NOMO-1 (cell line): ENCODE measurements at regions not wholly inside any gene's neighbourhood (a gene's known extent, or its start where the extent isn't known, plus 50 kb on each side); places are given as distances from the start of the nearest gene placed in this dataset.
"Not testable (repeated sequence)": the region's sequence is repeated elsewhere in the genome, so short reads cannot be mapped to it uniquely, and the experiment has no call there.

Experiments used
- DNase-seq, 2 experiments: peaks; one replicate each; lab custom pipeline; 2025; ENCODE audit not compliant: unreplicated experiment in 2 of 2; lab: John Stamatoyannopoulos, UW

GRCh38 chr5:109580225-109580624, 109.5 kb upstream of the MAN2A1 start:
- DNase-seq, result no peak

GRCh38 chr5:109575506-109575905, 114.2 kb upstream of the MAN2A1 start:
- no peak for DNase-seq

GRCh38 chr5:109574985-109575384, 114.7 kb upstream of the MAN2A1 start:
- no peak for DNase-seq

DNA sequence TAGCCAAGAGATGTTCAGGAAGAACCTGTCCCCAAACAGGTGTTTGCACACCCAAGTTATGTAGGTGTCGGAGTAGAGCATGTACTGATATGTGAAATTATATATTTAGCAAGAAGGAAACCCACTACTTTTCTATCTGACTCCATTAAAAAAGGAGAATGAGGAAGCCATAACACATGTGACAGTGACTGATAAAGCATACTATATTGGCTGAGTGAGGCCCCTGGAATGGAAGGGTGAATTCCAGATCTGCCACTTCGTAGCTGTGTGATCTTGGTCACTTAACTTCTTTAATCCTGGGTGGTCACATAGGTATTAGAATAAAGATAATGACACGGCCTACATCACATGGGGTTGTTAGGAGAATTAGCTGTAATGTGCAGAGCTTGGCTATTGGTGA, 116.0 kb upstream of the MAN2A1 start:
- no peak for DNase-seq

- no peak for DNase-seq
Observed at GRCh38 chr5:109573256-109573655, 116.5 kb upstream of the MAN2A1 start.

DNA sequence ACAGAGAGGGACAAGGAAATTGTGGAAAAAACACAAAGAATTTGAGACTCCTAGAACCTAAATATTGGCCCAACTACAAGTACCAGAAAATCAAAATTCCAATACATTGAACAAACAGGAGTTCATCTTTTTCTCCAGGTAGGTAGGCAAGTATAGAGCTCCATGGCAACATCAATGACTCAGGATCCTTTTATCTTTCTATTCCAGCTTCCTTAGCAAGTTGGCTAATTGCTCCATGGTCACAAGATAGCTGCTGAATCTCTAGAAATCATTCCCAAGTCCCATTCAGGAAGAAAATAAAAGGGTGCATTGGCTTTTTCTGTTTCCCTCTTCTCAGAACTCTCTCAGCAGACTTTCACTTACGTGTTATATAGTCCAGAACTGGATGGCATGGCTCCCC, 117.9 kb upstream of the MAN2A1 start:
- DNase-seq, result no peak

GRCh38 chr5:109570362-109570874, 119.3 kb upstream of the MAN2A1 start:
- no peak for DNase-seq

GRCh38 chr5:109567374-109568044, 122.2 kb upstream of the MAN2A1 start:
- DNase-seq, result peak; percentile 52 to 63

DNA sequence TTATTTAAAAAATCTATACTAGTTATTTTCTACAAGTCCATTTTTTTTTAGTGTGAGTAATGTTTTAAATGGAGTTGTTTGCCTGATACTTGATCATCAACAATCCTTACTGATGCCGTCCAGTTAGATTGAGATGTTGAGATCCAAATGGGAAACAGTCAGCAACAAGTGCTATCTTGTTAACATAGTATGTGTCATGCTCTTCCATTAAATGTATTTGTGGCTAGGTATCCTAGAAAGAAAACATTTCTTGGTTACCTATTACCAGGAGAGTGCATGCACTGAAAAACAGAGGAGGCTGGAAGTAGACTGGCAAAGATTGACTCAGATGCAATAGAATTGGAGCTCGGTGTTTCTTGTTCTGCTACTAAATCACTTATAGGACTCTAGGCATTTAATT, 123.4 kb upstream of the MAN2A1 start:
- no peak for DNase-seq

DNA sequence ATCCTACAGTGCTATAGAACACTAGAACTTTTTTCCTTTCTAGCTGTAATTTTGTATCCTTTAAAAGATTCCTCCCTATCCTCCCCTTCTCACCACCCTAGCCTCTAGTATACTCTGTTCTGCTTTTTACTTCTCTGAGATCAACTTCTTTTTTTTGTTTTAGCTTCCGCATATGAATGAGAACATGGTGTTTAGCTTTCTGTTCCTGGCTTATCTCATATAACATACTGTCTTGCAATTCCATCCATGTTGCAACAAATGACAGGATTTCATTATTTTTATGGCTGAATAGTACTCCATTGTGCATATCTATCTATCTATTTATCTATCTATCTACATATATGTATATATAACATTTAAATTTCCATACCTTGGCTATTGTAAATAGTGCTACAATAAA, 126.0 kb upstream of the MAN2A1 start:
- DNase-seq, result peak; percentile 67 to 69

GRCh38 chr5:109563189-109563588, 126.5 kb upstream of the MAN2A1 start:
- no peak for DNase-seq

DNA sequence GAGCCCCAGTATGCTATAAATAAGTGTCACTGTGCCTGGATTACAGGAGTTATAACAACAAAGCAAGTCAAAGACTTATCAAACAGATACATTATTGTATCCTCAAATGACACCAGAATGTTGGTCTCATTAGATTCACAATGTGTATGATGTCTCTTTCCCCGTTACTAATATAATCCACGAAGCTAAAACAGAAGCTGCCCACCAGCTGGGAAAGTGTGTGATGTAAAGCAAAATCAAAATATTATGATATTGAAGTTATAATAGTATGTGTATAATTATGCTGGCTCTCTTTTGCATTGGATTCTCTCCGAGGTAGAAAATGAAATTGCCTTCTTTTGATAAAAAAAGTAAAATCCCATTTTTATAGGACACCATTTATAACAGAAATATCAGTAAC, 127.3 kb upstream of the MAN2A1 start:
- DNase-seq, result no peak

DNA sequence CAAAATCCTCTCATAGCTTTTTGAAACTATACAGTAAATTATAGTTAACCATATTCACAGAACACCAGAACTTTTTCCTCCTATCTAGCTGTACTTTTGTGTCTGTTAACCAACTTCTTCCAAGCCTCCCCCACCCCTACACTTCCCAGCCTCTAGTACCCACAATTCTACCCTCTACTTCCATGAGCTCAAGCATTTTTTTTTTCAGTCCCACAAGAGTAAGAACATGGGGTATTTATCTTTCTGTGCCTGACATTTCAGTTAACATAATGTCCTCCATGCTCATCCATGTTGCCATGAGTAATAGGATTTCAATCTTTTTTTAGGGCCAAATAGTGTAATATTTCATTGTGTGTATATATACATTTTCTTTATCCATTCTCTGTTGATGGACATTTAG, 128.3 kb upstream of the MAN2A1 start:
- DNase-seq, result no peak

DNA sequence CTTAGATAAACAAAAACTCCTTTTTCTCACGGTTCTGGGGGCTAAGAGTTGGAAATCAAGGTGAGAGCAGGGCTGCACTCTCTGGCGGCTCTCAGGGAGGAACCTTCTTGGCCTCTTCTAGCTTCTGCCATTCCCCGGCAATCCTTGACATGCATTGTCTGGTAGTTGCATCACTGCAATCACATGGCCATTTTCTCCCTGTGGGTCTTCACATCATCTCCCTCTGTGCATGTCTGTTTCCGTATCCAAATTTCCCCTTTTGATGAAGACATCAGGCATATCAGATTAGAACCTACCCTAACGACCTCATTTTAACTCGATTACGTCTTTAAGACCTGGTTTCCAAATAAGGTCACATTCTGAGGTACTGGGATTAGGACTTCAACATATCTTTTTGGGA, 129.2 kb upstream of the MAN2A1 start:
- DNase-seq, result no peak

- DNase-seq, result no peak
Observed at GRCh38 chr5:109558952-109559351, 130.8 kb upstream of the MAN2A1 start.

- DNase-seq, result no peak
Observed at GRCh38 chr5:109558364-109558763, 131.4 kb upstream of the MAN2A1 start.

DNA sequence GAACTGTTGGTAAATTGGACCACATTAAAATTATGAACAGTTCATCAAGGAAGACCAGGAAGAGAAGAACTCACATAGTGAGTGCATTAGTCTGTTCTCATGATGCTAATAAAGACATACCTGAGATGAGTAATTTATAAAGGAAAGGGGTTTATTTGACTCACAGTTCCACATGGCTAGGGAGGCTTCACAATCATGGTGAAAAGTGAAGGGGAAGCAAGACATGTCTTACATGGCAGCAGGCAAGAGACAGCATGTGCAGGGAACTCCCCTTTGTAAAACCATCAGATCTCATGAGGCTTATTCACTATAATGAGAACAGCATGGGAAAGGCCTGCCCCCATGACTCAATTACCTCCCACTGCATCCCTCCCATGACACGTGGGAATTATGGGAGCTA, 135.9 kb upstream of the MAN2A1 start:
- DNase-seq, result no peak

DNA sequence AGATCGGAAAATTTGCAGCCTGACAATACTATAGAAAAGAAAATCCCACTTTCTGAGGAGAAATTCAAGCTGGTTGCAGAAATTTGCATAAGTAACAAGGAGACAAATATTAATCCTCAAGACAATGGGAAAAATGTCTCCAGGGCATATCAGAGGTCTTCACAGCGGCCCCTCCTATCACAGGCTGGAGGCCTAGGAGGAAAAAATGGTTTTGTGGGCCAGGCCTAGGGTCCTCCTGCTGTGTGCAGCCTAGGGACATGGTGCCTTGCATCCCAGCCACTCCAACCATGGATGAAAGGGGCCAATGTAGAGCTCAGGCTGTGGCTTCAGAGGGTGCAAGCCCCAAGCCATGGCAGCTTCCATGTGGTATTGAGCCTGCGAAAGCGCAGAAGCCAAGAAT, 138.5 kb upstream of the MAN2A1 start:
- DNase-seq, result not testable (repeated sequence)

- no peak for DNase-seq
Observed at GRCh38 chr5:109550077-109550476, 139.7 kb upstream of the MAN2A1 start.

DNA sequence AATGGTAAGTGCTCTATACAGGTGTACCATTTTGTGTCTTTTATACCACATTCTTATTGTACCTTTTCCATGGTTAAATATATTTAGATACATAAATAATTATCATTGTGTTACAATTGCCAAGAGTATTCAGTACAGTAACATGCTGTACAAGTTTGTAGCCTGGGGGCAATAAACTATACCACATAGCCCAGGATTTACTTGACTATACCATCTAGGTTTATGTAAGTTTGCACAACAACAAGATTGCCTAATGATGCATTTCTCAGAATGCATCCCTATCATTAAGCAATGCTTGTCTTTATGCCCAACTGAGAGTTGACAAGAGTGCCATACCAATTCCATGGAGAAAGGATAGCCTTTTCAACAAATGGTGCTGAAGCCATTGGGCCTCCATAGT, 136.7 kb upstream of the PJA2 start:
- no peak for DNase-seq

DNA sequence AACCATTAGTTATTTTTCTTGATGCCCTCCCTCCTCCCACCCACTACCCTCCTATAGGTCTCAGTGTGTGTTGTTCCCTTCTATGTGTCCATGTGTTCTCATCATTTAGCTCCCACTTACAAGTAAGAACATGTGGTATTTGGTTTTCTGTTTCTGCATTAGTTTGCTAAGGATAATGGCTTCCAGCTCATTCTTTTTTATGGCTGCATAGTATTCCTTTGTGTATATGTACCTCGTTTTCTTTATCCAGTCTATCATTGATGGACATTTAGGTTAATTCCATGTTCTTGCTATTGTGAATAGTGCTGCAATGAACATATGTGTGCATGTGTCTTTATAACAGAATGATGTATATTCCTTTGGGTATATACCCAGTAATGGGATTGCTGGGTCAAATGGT, 135.1 kb upstream of the PJA2 start:
- DNase-seq, result not testable (repeated sequence)

DNA sequence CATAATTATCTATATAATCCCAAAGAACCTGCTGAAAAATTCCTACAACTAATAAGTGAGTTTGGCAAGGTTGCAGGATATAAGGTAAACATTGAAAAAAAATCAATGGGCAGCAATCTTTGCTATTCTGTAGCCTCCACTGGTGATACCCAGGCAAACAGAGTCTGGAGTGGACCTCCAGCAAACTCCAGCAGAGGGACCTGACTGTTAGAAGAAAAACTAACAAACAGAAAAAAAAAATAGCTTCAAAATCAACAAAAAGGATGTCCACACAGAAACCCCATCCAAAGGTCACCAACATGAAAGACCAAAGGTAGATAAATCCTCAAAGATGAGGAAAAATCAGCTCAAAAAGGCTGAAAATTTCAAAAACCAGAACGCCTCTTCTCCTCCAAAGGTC, 128.9 kb upstream of the PJA2 start:
- DNase-seq, result not testable (repeated sequence)

DNA sequence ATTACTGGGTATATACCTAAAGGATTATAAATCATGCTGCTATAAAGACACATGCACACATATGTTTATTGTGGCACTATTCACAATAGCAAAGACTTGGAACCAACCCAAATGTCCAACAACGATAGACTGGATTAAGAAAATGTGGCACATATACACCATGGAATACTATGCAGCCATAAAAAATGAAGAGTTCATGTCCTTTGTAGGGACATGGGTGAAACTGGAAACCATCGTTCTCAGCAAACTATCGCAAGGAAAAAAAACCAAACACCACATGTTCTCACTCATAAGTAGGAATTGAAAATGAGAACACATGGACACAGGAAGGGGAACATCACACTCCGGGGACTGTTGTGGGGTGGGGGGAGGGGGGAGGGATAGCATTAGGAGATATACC, 125.3 kb upstream of the PJA2 start:
- DNase-seq, result not testable (repeated sequence)
